HG03095 (cell line): ENCODE measurements at regions not wholly inside any gene's neighbourhood (a gene's known extent, or its start where the extent isn't known, plus 50 kb on each side); places are given as distances from the start of the nearest gene placed in this dataset.
"Not testable (repeated sequence)": the region's sequence is repeated elsewhere in the genome, so short reads cannot be mapped to it uniquely, and the experiment has no call there.

Experiments
- ATAC-seq: cut with Tn5 transposase; IDR thresholded peaks from one replicate; pipeline ENCODE4 v1.9.1; 2021; ENCODE audit warnings: moderate library complexity; ENCODE audit not compliant: unreplicated experiment

- no peak for ATAC-seq
Observed at GRCh38 chr11:95652002-95652472, 137.5 kb downstream of the FAM76B start.

DNA sequence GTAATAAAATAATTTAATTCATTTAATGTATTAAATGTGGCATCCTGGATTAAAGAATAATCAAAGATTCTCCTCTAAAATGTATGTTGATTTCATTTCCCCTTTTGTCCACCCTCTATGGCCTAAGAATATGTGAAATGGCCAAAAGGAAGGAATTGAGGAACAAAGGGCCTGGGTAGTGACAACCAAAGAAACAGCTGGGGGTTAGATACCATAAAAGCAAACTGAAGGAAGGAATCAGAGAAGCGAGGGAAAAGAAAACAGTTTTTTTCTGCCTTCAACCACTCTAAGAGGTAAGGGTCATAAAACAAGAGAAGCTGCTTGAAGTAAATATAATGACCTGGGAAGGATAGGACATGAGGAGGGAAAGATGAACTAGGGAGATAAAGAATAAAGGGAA, 139.3 kb downstream of the FAM76B start:
- no peak for ATAC-seq

- no peak for ATAC-seq
Observed at GRCh38 chr11:95647871-95648270, 141.7 kb downstream of the FAM76B start.

GRCh38 chr11:95647355-95647754, 142.2 kb downstream of the FAM76B start:
- no peak for ATAC-seq

- ATAC-seq: peak; percentile 100
Observed at GRCh38 chr11:95641495-95641894, 148.1 kb downstream of the FAM76B start.

GRCh38 chr11:95638501-95638900, 151.1 kb downstream of the FAM76B start:
- no peak for ATAC-seq

DNA sequence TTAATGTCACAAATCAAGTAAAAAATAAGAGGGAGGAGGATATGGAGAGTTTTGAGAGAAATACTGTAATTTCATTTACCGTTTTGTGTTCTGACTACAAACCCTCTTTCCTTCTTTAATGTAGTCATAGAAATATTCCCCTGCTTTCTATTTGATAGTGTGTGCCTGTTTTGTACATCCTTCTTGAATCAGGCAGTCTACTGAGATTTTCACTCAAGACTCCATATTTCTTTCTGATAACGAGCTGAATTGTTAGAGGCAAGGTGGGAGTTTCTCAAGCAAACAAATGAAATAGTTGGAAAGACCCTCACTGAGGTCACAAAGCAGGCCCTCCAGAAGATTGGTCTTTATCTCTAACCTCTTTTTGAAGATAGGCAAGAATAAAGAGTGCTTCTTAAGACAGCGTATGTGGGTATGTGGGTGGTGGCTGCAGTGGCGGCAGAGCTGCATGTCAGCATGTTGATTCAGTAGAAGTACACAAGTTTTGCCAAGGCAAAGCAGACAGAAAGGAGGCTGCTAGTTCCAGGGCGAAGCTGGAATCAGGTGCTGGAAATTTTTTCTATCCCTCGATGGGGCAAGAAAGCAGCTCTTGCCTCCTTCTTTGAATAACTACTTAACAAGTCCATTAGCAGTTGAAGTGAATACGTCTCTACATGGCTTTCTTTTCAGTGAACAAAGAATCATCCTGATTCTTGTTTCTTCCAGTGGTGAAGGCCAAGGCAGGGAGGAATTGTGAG, 164.2 kb downstream of the FAM76B start:
- no peak for ATAC-seq

DNA sequence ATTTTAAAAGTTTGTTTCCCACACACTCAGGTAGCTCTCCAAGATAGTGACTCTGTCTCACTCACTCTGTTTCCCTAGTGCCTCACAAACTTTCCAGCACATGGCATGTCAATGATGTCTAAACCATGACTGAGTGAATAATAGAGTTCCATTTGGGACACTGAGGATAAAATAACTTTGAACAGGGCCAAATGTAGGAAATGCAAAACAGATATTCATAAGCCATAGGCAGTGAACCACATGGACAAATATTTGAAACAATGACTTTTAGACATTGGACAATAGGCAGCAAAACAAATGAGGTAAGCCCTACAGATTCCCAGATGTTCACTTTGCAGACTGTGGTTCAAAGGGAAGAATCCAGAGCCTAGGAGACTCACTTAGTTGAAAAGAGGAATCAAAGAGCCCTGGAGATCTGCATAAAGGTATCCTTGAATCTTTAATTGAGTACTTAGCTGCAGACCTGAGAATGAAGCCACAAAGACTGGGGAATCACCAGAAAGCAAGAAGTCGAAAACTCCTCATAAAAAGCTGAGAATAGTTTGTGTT, 173.3 kb downstream of the FAM76B start:
- no peak for ATAC-seq

DNA sequence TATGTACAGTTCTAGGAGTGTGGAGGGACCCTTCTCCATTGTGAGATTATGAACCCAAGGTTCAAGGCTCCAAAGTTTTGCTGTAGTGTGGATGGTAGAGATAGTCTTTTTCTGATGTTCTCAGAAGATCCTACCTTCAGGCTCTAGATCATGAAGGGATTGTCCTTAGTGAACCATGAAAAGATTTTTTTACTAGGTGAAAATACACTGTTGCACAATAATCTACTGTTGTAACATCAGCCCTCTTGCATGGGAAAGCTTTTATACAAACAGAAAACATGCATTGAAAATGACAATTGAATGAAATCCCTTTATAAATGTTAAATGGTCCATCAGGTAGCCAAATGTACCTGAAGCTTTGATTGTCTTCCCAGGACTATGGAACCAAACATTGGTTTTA, 177.8 kb downstream of the FAM76B start:
- no peak for ATAC-seq

- not testable (repeated sequence) for ATAC-seq
Observed at GRCh38 chr11:95610185-95610584, 179.4 kb downstream of the FAM76B start.

GRCh38 chr11:95608093-95608492, 181.5 kb downstream of the FAM76B start:
- ATAC-seq: no peak

DNA sequence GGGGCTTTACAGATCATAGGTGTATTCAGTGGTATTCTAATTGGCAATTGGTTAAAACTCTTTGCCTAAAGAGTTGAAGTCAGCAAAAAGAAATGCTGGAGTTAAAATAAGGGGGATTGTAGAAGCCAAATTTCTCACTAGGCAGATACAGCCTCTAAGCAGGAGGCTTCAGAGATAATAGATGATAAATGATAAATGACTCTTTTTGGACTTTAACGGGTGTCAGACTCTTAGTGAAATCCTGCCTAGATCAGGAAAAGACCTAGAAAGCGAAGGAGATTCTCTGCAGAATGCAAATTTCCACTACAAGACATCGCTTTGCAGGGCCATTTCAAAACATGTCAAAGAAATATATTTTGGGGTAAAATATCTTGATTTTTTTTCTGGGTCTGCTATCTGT, 182.8 kb downstream of the FAM76B start:
- ATAC-seq: no peak

DNA sequence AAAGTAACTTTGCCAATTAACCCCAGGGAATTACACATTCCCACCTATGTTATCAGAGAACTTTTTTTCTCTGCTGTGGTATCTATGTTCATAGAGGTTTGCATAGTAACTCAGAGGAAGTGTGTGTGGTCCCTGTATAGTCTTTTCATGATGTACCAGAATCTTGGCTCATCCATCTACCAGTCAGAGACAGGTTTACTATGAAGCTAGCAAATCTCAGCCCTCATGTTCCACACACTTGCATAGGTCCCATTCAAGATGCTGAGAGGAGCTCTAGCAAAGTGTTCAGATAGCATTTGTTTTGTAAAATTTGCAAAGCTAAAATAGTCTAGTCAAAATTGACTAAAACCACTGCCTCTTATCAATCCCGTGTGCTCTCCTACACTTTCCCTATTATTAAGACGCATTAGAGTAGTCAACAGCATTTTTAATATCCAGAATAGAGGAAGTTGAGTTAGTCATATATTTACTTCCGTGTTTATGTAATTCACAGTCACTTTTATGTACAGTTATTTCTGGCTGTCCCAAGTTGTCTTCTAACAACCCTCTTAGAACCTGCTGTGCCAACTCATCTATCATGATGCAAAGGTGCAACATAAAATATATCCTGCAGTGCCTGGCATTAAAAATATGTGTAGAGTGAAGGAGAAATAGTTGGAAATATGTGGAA, 184.2 kb downstream of the FAM76B start:
- ATAC-seq: no peak

DNA sequence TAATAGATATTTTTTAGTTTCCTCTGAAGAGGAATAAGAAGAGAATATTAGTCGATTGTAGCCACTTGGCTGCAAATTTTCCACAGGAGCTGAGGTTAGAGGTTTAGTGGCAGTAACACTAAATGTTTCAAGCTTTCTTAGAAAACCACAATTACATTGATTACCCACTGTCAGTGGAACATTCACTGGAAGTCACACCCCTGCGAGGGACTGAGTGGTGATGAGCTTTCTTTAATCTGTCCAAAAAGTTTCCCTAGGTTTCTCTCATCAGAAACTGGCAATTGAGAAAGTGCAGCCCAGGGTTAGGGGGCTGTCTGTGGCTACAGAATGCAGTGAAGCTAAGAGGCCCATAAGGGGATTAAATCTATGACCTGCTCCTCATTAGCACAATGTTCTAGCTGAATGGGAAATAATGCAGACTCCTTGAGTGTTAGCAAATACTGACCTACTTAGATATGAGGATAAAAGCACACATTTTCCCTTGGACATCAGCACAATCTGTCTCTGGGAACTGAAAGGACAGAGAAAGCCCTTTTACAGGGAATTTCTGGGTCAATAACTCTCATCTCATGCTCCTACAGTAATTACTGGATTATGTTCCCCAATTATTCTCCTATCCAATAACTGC, 189.5 kb downstream of the FAM76B start:
- ATAC-seq: no peak

GRCh38 chr11:95595973-95596489, 193.6 kb downstream of the FAM76B start:
- ATAC-seq: no peak

GRCh38 chr11:95595541-95595940, 194.0 kb downstream of the FAM76B start:
- no peak for ATAC-seq

- ATAC-seq: no peak
Observed at GRCh38 chr11:95593111-95593510, 196.5 kb downstream of the FAM76B start.

GRCh38 chr11:95592471-95592870, 197.1 kb downstream of the FAM76B start:
- ATAC-seq: no peak

GRCh38 chr11:95589893-95590612, 199.5 kb downstream of the FAM76B start:
- ATAC-seq: no peak

DNA sequence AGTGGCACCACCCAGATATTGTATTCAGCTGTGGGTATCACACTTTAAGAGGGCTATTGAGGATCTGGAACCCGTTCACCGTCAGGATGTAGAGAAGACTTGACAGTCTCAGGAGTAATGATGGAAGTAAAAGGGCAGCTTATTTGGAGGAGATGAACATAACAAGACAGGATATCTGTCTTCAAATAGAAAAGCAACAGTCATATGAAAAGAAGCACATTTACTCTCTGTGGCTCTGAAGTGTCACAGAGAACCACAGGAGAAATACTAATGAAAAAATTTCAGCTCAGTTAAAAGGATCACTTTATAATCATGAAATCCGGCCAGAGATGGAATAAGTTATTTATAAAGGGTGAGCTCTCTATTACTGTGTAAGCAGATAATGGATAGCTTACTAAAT, 200.8 kb downstream of the FAM76B start:
- no peak for ATAC-seq

- ATAC-seq: no peak
Observed at GRCh38 chr11:95586661-95587060, 202.9 kb downstream of the FAM76B start.
